ENCODE measurements at regions not wholly inside any gene's neighbourhood (a gene's known extent, or its start where the extent isn't known, plus 50 kb on each side); places are given as distances from the start of the nearest gene placed in this dataset.

DNA sequence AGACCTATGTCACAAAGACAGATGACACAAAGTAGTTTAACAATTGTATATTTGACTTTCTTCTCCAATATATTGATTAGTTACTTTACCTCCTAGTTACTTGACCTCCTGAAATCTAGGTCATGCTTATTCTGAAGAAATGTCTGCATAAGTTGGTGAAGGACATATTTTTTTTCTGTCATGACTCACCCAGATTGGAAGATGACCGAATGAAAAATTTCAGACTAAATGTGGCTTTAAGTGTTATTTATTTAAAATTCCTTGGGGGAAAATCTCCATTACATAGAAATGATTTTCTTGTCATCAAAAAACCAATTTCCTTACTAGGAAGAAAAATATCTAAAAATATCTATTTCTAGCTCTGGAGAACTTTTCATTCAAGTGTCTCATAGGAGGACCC lies 217.1 kb downstream of the POSTN start:
- TF ChIP-seq, protein P1, sequence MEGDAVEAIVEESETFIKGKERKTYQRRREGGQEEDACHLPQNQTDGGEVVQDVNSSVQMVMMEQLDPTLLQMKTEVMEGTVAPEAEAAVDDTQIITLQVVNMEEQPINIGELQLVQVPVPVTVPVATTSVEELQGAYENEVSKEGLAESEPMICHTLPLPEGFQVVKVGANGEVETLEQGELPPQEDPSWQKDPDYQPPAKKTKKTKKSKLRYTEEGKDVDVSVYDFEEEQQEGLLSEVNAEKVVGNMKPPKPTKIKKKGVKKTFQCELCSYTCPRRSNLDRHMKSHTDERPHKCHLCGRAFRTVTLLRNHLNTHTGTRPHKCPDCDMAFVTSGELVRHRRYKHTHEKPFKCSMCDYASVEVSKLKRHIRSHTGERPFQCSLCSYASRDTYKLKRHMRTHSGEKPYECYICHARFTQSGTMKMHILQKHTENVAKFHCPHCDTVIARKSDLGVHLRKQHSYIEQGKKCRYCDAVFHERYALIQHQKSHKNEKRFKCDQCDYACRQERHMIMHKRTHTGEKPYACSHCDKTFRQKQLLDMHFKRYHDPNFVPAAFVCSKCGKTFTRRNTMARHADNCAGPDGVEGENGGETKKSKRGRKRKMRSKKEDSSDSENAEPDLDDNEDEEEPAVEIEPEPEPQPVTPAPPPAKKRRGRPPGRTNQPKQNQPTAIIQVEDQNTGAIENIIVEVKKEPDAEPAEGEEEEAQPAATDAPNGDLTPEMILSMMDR (IDR thresholded peaks at IDR 0.05; ENCODE audit: low read depth, low read length), result no peak
- TF ChIP-seq MYC (IDR thresholded peaks at IDR 0.05; ENCODE audit: low read depth, low read length), result no peak
- TF ChIP-seq POLR2A (IDR thresholded peaks at IDR 0.05; ENCODE audit: extremely low read depth, insufficient read length), result no peak
- TF ChIP-seq, protein P2, sequence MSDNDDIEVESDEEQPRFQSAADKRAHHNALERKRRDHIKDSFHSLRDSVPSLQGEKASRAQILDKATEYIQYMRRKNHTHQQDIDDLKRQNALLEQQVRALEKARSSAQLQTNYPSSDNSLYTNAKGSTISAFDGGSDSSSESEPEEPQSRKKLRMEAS (IDR thresholded peaks at IDR 0.05; ENCODE audit: low read depth, low read length), result no peak
- no peak overlapping the region for H3K4me3 ChIP-seq (ENCODE audit: low read depth, low read length)
- no peak for DNase-seq (ENCODE audit: low read depth)

DNA sequence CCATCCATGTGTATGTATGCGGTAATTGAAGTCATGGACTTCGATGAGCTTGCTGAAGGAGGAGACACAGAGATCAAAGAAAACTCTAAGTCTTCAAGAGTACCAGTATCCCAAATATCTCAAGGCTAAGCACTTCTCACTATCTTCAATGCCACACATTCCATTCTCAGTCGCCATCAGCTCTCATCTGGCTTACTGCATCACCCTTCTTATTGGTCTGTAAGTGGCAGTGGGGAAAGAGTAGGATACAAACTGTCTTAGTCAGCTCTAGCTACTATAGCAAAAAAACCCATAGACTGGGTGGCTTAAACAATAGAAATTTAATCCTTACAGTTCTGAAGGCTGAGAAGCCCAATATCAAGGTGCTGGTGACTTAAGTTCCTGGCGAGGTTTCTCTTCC lies 218.7 kb downstream of the POSTN start:
- H3K4me3 ChIP-seq (ENCODE audit: low read depth, low read length), result no peak overlapping the region
- TF ChIP-seq, protein P1 (IDR thresholded peaks at IDR 0.05; ENCODE audit: low read depth, low read length), result no peak
- TF ChIP-seq, protein P2 (IDR thresholded peaks at IDR 0.05; ENCODE audit: low read depth, low read length), result no peak
- no peak for TF ChIP-seq MYC (IDR thresholded peaks at IDR 0.05; ENCODE audit: low read depth, low read length)
- no peak for DNase-seq (ENCODE audit: low read depth)

DNA sequence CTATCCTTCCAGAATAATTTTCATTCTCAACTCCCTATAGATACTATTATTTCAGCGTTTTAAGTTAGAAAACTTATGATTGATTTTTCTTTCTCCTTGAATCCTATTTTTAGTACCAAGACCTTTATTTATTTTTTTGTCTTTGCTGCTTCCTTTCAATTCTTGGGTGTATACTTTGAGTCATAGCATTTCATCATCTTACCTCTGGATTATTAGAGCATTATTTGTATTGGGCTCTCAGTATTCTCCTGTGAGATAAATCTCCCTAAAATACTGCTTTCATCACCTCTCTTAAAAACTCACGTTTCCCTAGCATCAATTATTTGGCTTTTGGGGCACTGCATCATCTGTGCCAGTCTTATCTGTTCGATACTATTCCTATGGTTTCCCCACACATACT lies 222.8 kb downstream of the POSTN start:
- no peak for DNase-seq (ENCODE audit: low read depth)
- H3K4me3 ChIP-seq (ENCODE audit: low read depth, low read length), result no peak overlapping the region
- TF ChIP-seq, protein P1 (IDR thresholded peaks at IDR 0.05; ENCODE audit: low read depth, low read length), result no peak
- TF ChIP-seq MYC (IDR thresholded peaks at IDR 0.05; ENCODE audit: low read depth, low read length) (no peak), POLR2A (IDR thresholded peaks at IDR 0.05; ENCODE audit: extremely low read depth, insufficient read length) (no peak)
- TF ChIP-seq, protein P2 (IDR thresholded peaks at IDR 0.05; ENCODE audit: low read depth, low read length), result no peak

DNA sequence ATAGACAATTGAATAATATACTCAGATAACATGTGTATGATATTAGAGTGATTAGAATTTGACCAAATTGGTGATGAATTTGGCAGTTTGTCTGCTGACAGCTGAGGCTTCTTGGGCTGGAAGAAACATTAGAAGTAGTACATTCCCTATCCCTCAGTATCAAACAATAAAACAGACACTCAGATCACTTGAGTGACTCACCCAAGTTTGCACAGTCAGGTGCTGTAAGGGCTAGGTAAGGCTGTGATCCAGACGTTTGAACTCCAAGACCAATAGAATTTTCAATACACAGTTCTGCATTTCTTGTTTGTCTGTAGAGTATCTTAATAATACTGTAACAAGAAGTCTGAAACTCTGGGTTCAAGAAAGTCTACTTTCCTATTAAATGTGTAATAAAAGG lies 223.5 kb downstream of the POSTN start:
- TF ChIP-seq, protein P1 (IDR thresholded peaks at IDR 0.05; ENCODE audit: low read depth, low read length), result no peak
- TF ChIP-seq, protein P2 (IDR thresholded peaks at IDR 0.05; ENCODE audit: low read depth, low read length), result no peak
- TF ChIP-seq POLR2A (IDR thresholded peaks at IDR 0.05; ENCODE audit: extremely low read depth, insufficient read length) (no peak), MYC (IDR thresholded peaks at IDR 0.05; ENCODE audit: low read depth, low read length) (no peak)
- DNase-seq (ENCODE audit: low read depth), result no peak
- no peak overlapping the region for H3K4me3 ChIP-seq (ENCODE audit: low read depth, low read length)

DNA sequence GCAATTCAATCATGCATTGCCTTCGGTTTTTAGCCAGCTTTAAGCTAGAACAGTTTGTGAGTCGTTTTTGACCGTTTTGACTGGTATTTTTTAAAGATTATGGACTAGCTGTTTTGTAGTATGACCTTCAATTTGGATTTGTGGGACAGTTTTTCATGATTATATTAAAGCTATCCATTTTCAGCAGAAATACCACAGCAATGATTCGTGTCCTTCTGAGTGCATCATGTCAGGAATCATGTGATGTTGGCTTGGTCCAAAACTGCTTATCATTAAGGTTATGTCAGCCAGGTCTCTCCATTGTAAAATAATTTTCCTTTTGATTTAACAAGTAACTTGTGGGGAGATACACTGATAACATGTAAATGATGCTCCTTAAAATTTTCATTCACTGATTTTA lies 229.0 kb downstream of the POSTN start:
- no peak for DNase-seq (ENCODE audit: low read depth)
- TF ChIP-seq, protein P2 (IDR thresholded peaks at IDR 0.05; ENCODE audit: low read depth, low read length), result no peak
- TF ChIP-seq, protein P1 (IDR thresholded peaks at IDR 0.05; ENCODE audit: low read depth, low read length), result no peak
- TF ChIP-seq MYC (IDR thresholded peaks at IDR 0.05; ENCODE audit: low read depth, low read length) (no peak), POLR2A (IDR thresholded peaks at IDR 0.05; ENCODE audit: extremely low read depth, insufficient read length) (no peak)
- H3K4me3 ChIP-seq (ENCODE audit: low read depth, low read length), result no peak overlapping the region

DNA sequence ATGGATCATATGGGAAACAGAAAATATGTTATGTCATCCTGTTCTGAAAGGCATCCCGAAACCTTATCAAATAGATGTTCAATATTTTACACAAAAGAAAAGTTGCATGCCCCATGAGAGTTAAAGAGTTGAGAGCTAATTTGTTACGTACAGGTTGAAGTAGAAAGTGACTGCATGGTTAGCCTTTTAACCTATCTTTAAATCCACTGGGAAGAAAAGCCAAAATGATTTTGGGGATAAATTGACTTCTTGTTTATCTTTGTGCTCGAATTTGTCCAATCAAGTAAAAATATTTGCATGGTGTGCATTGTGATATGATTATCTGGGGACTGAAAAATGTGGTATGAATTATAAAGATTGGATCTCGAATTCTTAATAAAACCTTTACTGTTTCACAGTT lies 230.1 kb downstream of the POSTN start:
- no peak for DNase-seq (ENCODE audit: low read depth)
- no peak for TF ChIP-seq MYC (IDR thresholded peaks at IDR 0.05; ENCODE audit: low read depth, low read length)
- no peak for TF ChIP-seq POLR2A (IDR thresholded peaks at IDR 0.05; ENCODE audit: extremely low read depth, insufficient read length)
- TF ChIP-seq, protein P1 (IDR thresholded peaks at IDR 0.05; ENCODE audit: low read depth, low read length), result no peak
- TF ChIP-seq, protein P2 (IDR thresholded peaks at IDR 0.05; ENCODE audit: low read depth, low read length), result no peak
- no peak overlapping the region for H3K4me3 ChIP-seq (ENCODE audit: low read depth, low read length)

Measured in NB4 (cell line).